Gastroesophageal sphincter (tissue), 3 donors: ENCODE measurements at regions not wholly inside any gene's neighbourhood (a gene's known extent, or its start where the extent isn't known, plus 50 kb on each side); places are given as distances from the start of the nearest gene placed in this dataset.

Experiments
- CTCF ChIP-seq, 4 experiments: fragments of 200-600 bp in 2 of 4; fragments of 450-650 bp in 2 of 4; sonication (generic) in 1 of 4; IDR thresholded peaks; one replicate each; pipeline ENCODE4 v1.5.1; 2017 to 2019; ENCODE audit warnings: antibody characterized with exemption in 4 of 4, mild to moderate bottlenecking in 2 of 4, moderate library complexity in 2 of 4
- POLR2A ChIP-seq, 2 donors: fragments of 450-650 bp; IDR thresholded peaks; one replicate each; pipeline ENCODE4 v1.6.1; 2017; ENCODE audit warnings: antibody characterized with exemption in 2 of 2, mild to moderate bottlenecking in 2 of 2, moderate library complexity in 1 of 2

GRCh38 chr13:73939603-73940002 lies 194.6 kb downstream of the KLF12 start:
- TF ChIP-seq CTCF (IDR thresholded peaks at IDR 0.05) (no peak), POLR2A (IDR thresholded peaks at IDR 0.05) (no peak)
